NCI-H2196 (cell line): ENCODE measurements at regions not wholly inside any gene's neighbourhood (a gene's known extent, or its start where the extent isn't known, plus 50 kb on each side); places are given as distances from the start of the nearest gene placed in this dataset.

ENCODE experiments used
- DNase-seq: peaks from one replicate; lab custom pipeline; 2025; ENCODE audit not compliant: unreplicated experiment; lab: John Stamatoyannopoulos, UW

GRCh38 chr11:92885600-92885999 lies 83.9 kb upstream of the MTNR1B start:
- no peak for DNase-seq

- DNase-seq, result peak; percentile 66
These were observed 83.1 kb upstream of the MTNR1B start for GRCh38 chr11:92886243-92886905.

GRCh38 chr11:92888696-92889095 lies 80.8 kb upstream of the MTNR1B start:
- no peak for DNase-seq

GRCh38 chr11:92890846-92891245 lies 78.6 kb upstream of the MTNR1B start:
- DNase-seq, result no peak

GRCh38 chr11:92892802-92893684 lies 76.4 kb upstream of the MTNR1B start:
- no peak for DNase-seq

GRCh38 chr11:92894197-92894596 lies 75.3 kb upstream of the MTNR1B start:
- no peak for DNase-seq

- no peak for DNase-seq
These were observed 72.0 kb upstream of the MTNR1B start for GRCh38 chr11:92897487-92897886.

- no peak for DNase-seq
These were observed 67.0 kb upstream of the MTNR1B start for GRCh38 chr11:92902417-92902816.

GRCh38 chr11:92907671-92908070 lies 61.8 kb upstream of the MTNR1B start:
- no peak for DNase-seq

GRCh38 chr11:92909214-92909613 lies 60.2 kb upstream of the MTNR1B start:
- no peak for DNase-seq

GRCh38 chr11:92911478-92911877 lies 58.0 kb upstream of the MTNR1B start:
- DNase-seq, result peak; percentile 58

GRCh38 chr11:92915551-92915950 lies 53.9 kb upstream of the MTNR1B start:
- DNase-seq, result no peak

- DNase-seq, result no peak
These were observed 53.2 kb upstream of the MTNR1B start for GRCh38 chr11:92916299-92916698.

GRCh38 chr11:92917927-92918326 lies 51.5 kb upstream of the MTNR1B start:
- no peak for DNase-seq

- DNase-seq, result no peak
These were observed 50.4 kb upstream of the MTNR1B start for GRCh38 chr11:92919048-92919447.
